NCI-H510A treated with DMSO at 0.1 percent for 48 hours (cell line): ENCODE measurements at regions not wholly inside any gene's neighbourhood (a gene's known extent, or its start where the extent isn't known, plus 50 kb on each side); places are given as distances from the start of the nearest gene placed in this dataset.

Experiments used
- DNase-seq: peaks from one replicate; lab custom pipeline; 2025; lab: John Stamatoyannopoulos, UW

DNA sequence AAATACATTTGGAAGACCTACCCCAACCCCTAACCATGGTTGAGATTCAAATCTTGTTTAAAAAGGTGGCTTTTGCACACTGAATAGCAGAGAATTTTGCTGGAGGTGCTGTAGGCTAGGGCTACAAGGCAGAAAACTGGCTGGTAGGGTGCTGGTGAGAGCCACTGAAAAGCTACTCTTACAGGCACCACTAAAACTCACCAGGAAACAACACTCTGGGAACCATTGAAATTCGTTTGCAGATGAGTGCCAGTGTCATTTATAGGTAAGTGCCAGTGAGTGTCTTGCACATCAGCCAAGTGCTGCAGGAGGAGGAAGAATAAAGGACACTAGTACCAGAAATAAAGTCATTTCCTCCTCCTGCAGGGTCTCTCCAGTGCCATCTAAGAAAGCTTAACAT lies 610.2 kb downstream of the ZNF385D start:
- no peak for DNase-seq

DNA sequence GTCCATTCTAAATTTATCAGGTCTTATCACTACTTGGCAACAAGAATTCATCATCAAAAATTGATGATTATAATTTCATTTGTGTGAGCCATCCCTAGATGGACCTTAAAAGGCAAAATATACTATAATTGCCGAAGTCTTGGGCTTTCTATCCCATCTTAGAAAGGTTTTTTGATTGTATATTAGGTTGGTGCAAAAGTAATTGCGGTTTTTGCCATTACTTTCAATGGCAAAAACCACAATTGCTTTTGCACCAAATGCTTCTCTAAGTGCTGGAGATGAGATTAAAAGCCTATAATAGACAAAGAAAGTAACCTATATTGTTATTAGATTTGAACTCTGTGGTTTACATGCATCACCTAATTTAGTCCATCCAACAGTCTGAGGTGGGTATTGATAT lies 612.9 kb downstream of the ZNF385D start:
- DNase-seq = no peak

DNA sequence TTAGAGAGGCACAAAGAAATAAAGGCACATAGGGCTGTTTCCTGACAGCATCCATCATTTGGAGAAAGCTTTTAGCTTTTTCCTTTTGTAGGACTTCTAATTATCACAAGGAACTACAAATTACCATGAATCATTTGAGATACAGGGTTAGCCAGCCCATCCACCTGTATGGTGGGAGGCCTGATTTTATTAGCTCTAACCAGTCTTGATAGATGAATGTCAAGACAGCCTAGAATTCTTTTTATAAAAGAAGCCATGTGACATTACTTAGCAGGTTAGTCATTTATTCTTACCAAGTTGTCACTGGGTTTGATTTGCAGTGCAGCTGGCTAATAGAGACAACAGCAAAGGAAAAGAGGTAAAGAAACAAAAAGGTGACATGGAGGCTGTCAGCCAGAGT lies 618.1 kb downstream of the ZNF385D start:
- no peak for DNase-seq

DNA sequence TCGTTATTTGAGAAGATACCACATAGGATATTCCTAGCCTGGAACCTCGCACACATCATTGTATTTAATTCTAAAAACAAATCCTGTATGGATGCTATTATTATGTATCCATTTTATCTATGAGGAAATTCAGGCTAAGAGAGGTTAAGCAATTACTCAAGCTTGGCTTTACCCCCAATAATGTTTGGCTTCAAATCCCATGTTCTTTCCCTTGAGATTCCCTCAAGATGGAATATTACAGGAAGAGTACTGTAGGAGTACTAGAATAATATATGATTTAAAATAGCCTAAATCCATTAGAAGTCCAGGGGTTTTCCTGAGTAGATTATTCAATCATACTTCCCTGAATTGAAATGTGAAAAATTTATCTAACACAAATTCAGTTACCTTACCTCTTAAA lies 630.2 kb downstream of the ZNF385D start:
- DNase-seq = no peak

DNA sequence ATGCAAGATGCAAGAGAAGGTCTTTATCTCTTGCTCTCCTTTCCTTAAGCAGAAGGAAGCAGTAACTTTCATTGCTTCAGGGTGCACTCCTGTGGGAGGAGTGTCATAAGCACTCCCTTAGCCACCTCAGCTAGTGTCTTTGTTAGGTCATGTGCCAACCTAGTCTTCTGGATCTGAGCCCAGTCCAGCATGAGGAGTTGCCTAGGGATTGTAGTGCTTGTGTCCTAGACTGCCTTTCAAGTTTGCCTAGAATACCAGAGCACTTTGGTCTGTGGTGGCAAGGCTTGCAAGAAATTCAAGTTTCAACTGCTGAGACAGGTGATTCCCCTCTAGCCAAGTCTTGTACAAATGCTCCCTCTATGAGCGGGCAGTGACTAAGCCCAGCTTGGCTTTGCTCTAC lies 633.6 kb downstream of the ZNF385D start:
- no peak for DNase-seq

DNA sequence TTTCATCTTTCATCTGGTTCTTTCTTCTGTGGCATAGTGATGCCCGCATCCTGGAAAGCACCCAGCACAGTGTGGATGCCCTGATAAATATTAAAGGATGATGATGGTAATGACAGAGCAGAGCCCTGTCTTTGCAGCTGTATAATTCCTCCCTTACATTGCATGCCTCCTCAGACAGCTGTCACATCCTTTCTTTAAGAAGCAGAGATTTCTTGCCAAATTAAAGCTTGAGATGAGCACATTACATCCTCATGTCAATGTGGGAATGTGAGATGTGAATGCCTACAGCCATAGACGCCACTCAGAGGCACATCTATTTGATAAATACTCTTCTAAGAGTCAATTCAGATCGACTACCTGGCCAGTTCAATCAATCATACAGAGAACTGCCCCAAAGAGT lies 642.0 kb downstream of the ZNF385D start:
- no peak for DNase-seq

DNA sequence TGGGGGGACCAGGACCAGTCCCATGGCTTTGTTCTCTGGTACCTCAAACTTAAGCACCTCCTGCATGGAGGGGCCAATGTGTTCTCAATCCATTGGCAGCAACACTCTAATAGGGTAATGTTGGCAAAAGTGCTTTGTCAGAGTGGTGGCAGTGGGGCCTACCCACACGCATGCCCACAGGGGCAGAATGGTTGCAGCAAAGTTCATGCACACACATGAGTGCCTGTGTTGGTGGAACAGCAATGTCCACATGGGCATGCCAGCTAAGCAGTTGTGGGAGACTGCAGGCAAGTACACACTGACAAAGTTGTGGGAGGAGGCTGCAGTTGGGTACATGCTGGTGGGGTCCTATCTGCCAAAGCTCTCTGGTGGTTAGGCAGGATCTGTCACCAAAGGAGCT lies 645.2 kb downstream of the ZNF385D start:
- no peak for DNase-seq

DNA sequence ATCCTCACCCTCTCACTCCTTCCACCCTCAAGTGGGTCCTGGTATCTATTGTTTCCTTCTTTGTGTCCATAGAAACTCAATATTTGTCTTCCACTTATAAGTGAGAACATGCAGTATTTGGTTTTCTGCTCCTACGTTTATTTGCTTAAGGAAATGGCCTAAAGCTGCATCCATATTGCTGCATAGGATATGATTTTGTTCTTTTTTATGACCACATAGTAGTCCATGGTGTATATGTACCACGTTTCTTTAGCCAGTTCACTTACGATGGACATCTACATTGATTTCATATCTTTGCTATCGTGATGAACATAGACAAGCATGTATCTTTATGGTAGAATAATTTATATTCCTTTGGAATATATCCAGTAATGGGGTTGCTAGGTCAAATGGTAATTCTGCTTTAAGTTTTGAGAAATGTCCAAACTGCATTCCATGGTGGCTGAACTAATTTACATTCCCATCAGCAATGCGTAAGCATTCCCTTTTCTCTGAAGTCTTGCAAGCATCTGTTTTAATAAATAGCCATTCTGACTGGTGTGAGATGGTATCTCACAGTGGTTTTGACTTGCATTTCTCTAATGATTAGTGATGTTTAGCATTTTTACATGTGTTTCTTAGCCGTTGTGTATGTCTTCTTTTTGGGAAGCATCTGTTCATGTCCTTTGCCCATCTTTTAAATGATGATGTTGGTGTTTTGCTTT lies 650.2 kb downstream of the ZNF385D start:
- no peak for DNase-seq

DNA sequence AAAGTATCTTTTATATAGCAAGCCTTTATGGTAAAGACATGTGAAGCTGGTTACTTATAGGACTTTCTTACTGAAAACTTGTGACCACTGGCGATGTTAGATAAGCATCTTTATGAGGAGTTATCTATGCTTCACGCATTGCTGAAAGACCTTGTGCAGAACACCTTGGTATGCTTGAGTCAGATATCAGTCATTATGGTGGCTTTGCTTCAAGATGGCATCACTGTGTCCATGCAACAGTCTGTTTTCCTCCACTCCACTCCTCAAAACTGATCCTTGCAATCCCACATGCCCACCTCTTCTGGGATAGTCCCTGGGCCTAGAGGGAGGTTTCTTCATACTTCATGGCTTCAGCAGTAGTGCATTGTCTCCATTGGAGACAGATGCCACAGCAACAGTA lies 656.3 kb downstream of the ZNF385D start:
- no peak for DNase-seq

DNA sequence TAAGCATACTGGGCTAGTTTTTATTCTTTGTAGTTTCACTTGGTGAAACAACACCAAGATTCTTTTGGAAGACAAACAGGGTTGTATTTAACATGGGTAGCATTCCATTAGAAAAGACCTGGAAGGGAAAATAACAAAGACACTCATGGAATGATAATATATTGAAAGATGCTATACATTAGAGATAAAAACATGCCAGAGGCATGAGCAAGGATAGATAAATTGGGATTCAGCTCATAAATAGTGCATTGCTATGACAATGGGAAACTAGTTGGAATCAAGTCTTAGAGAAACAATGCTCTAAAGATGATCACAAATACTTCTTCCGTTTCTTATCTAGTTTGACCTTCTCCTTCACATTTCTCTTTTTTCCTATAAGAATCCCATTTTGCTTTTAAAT lies 677.4 kb downstream of the ZNF385D start:
- DNase-seq = no peak

DNA sequence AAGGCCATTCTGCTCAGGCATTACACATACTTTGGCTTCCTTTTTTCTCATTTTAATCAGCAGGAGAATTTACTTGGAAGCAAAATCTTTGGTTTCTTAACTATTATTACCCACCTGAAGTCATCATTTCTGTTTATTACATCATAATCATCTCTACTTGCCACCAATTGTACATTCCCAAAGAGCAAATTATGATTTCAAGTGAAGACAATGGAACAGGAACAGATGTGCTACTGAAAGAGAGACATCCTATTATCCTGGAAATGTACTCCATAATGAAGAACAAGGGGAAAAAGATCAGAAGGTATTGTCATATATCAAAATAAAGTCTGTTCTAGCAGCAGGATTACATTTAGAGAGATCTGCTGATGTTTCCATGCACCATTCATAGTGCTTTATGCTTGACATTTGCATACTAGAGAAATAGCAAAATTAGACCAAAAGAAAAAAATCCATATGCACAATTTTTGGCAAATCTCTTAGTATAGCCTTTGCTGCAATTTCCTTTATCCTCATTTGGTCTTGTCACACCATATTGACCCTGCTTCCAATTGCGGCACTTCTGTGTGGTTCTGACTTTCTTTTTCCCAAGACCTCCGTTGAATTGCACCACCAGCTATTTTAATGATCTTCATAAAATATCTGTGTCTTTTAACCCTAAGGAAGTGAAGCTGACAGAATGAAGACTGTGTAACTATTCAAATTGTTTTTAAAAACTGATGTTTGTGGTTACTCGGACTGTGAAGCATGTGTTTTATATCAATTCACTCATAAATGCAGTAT lies 683.8 kb downstream of the ZNF385D start:
- no peak for DNase-seq

DNA sequence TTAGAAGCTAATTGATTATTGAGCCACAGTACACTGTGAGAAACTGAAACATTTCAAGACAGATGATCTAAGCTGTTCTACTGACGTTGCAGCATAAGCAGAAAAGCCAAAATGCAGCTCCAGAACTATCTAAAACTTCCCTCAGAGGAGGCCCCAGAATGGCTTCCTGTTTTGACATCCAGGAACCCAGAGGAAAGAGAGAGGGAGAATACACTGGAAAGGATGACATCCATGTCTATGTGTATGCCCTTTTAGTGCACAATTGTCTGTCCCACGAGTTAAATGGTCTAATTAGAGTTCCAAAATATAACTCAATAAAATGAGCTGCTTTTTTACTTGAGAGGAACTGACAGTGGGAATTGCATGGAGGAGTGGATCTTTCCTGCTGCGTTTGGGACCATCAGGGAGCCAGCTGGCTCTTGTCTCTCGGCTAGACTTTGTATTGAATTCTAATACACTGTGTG lies 688.1 kb downstream of the ZNF385D start:
- DNase-seq = no peak

DNA sequence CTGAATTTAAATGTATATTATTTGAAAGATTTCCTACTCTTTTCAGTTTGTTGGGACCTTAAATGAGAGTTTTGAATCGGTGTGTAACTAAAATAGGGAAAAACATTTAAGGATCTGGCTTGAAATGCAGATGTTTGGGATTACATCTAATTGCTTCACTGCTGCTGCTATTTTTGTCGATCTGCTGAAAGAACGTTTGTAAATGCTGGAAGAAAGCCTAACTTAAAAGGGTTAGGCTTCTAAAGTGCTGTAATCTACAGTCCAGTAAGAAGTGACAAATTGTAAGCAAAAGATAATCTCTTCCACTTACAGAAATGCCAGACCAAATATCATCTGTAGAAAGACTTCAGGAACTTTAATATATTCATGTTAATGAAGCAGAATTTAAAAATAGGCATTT lies 691.6 kb downstream of the ZNF385D start:
- no peak for DNase-seq

DNA sequence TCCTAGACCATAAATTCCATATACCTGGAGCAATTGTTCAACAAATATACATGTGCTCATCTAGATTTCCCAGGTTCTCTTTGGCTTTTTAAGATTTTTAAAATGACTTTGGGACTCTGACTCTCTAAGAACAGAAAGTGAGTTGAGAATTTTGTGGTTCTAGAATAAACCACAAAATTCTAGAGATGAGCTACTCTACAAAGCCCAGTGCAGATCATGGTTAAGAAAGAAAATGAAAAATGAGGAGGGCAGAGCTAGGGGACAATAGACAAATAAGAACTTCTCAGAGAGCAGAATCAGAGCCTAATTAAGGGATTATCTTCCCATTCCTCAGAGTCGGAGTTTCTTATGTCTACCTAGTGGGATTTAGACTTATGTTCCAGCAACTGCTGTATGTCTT lies 694.7 kb downstream of the ZNF385D start:
- no peak for DNase-seq

DNA sequence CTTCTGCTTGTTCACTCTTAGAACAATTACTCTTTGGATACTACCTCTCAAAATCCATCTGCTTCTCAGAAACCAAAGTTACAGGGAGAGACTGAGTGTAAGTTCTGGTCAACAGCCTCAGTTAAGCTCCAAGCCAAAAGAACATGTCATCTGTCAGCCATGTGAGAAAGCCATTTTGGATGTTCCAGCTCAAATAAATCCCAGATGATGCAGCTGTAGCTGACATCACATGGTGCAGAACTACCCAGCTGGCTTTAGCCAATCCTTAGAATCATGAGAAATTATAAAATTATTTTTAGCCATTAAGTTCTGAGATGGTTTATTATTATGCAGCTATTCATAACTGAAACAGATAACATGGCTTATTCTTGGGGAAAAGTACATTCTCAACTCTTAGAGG lies 696.0 kb downstream of the ZNF385D start:
- no peak for DNase-seq

DNA sequence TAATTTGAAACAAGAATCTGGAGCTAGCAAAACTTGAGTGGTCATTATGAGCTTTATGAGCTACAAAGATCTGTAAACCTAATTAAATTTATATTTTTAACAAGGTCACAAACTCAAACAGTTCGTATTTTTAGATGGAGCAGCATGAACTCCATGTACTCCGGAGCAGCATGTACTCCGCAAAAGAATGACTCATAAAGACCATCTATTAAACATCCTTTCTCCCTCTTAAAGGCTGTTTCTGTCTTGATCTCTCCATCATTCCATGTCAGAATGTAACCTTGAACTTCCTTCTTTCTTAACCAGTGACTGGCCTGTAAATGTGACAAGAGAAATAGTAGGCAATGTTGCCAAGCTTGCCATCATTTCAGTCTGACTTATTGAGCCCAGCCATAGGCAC lies 696.9 kb downstream of the ZNF385D start:
- no peak for DNase-seq

DNA sequence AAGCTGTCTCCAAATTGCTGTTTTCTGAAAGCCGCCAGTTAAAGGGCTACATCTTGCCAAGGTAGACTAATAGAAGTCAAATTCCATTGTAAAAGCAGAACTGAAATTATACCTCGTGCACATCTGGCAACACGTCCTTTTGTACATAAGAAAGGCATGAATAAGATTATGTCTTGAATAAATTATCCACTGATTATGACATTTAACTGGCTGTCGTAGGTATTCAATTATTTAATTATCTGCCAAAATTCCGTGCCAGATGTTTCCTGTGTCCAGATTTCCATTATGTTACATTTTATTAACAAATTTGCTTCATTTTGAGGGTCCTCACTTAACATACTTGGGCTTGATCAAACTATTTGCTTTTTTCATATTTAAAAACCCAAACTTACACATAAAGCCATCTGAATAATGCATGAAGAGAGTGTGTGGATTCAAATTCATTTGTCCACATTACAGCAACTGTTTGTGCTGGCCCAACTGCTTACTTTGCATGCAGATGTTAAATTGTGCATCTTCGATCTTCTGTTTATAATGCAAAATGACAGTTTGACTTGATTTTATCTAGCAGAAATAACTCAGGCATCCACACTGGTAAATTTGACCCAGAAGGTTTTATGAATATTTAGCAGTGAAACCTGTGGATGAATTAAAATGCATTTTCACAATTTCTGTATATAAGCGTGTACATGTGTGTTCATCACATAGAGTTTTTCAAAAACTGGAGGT lies 701.5 kb downstream of the ZNF385D start:
- DNase-seq = no peak

DNA sequence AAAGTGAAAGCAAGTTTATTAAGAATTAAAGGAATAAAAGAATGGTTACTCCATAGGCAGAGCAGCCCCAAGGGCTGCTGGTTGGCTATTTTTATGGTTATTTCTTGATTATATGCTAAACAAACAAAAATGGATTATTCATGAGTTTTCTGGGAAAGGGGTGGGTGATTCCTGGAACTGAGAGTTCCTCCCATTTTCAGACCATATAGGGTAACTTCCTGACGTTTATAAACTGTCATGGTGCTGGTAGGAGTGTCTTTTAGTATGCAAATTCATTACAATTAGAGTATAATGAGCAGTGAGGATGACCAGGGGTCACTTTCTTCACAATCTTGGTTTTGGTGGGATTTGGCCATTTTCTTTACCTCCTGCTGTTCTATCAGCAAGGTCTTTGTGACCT lies 707.9 kb downstream of the ZNF385D start:
- no peak for DNase-seq

DNA sequence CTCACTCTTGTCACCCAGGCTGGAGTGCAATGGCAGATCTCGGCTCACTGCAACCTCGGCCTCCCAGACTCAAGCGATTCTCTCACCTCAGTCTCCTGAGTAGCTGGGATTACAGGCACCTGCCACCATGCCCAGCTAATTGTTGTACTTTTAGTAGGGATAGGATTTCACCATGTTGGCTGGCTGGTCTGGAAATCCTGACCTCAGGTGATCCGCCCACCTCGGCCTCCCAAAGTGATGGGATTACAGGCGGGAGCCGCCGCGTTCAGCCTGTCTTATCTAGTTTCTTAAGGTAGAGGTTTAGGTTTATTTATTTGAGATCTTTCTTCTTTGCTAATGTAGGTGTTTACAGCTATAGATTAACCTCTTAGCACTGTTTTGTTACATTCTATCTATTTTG lies 708.8 kb downstream of the ZNF385D start:
- DNase-seq = no peak

DNA sequence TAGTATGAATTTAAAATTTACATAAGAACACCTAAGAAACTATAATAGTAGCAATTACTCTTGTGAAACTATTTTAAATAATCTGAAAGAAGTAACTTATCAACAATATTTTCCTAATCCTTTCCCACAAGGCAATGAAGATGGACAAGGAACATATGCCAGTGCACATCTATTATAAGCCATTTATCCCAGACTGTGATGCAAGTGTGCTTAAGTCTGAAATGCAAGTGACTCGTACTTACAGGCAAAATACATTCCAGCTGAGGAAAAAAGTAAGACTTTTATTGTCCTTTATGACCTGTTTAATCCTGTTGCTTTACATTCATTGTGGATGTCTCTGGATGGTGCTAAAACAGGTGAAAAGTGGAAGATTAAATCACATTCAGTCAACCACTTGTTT lies 709.4 kb downstream of the ZNF385D start:
- no peak for DNase-seq

DNA sequence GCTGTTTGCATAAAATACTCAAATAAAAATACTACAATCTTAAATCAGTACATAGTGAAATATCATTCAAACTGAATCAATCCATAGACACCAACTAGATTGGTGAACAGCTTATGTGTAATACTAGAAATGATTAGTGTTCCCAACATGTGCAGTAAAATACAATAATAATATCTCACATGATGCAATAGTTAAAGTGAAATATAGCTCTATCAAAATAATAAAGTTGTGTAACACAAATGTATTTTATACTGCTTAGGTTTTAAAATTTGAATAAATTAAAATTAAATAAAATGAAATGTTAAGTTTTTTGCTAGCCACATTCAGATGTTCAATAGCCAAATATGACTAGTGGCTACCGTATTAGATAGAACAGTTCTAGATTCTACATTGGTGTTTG lies 714.1 kb downstream of the ZNF385D start:
- DNase-seq = no peak

DNA sequence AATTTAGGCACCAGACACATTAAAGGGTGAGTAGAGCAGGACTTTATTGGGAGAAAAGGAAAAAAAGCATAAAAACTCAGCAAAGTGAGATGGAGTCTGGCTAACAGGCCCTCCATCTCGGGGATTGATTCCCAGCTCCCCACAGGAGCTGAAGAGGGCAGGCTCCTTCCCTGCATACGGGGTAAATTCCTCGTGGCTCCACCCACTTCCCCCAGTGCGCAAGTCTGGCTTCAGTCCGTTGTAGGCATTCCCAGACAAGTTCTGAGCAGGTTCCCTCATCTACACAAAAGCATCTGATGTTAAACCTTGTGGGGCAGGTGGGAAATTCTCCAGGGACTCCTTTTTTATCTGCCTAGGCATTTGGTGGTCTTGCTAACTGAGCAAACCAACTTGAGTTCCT lies 722.6 kb downstream of the ZNF385D start:
- no peak for DNase-seq

DNA sequence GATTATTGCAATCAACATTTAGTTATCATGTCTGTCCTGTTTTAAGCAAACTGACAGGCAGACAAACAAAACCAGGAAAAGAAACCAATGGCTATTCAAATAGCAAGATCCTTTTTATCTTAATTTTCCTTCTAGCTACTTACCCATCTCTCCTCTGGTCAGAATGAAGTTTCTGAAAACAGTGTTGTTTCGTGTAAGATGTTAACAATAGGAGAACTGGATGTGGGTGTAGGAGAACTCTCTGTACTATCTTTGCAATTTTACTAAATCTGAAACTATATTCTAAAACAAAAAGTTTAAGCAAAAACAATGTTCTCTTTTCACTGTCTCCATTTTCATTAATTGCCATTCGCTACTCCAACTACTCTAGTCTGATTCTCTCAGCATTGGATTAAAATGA lies 726.4 kb downstream of the ZNF385D start:
- DNase-seq = no peak
